GM19438 (cell line): ENCODE measurements at regions not wholly inside any gene's neighbourhood (a gene's known extent, or its start where the extent isn't known, plus 50 kb on each side); places are given as distances from the start of the nearest gene placed in this dataset.

ENCODE experiments used
- ATAC-seq: cut with Tn5 transposase; IDR thresholded peaks from one replicate; pipeline ENCODE4 v1.9.1; 2021; ENCODE audit warnings: low read depth; ENCODE audit not compliant: unreplicated experiment

DNA sequence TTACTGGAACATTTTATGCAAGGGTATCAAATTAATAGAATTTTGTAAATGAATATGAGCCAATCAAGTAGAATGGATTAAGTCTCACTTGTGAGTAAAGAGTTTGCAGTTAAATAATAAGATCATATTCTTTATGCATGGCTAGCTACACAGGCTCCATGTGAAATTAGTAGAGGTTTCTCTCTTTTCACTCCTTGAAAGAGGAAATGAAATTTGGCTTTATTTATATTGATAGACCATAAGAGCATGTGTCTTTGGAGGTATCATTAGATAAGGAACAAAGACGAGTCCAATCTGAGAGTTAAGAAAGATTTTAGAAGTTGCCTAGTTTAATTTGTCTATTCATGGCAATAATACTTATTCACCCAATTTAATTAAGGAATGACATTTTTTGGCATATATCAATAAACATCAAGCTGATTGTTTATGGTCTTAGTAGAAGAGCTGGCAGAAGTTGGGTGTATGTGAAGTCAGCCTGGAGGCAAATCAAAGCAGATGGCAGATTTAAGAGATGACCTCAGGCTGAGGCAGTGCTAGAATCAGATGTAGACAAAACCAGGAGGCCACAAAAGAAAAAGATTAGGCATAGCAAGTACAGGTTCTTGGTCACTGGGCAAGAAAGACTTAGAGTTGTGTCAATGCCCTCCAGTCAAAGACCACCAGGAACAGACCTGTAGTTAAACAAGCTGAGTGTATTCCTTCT is 406.5 kb upstream of the ARHGEF26 start:
- no peak for ATAC-seq

DNA sequence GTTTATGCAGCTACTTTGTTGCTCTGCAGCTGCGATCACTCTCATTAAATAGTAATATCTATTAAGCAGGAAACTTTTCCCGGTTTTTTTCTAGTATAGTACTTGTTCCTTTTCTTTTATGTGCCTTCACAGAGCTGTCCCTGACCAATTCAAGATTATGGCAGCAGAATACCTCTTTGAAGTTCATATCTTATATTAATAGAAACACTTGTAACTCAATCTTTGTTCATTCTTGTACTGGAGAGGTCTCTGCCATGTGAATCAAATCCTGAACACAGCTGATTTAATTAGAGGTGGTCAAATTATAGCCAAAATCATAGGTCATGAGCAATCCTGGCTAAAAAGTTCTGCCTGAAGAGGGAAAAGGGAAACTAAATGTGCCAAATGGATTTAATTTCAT is 399.0 kb upstream of the ARHGEF26 start:
- ATAC-seq, result no peak

DNA sequence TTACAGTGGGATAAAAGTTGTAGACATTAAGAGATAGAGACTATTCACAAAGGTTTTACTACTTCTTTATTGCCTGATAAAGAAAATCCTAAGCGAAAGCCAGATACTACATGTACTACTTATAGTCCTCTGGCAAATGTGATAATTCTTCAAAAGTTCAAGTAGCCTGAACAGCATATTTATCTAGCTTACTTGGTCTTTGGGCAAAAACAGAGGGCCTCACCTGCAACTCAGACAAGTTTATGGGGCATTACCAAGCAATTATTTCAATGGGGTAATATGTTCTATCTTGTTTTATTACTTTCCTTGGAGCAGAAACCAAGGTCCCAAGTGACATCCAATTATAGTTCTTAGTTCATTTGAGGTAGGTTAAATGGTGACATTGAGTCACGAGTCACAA is 390.1 kb upstream of the ARHGEF26 start:
- ATAC-seq, result no peak

DNA sequence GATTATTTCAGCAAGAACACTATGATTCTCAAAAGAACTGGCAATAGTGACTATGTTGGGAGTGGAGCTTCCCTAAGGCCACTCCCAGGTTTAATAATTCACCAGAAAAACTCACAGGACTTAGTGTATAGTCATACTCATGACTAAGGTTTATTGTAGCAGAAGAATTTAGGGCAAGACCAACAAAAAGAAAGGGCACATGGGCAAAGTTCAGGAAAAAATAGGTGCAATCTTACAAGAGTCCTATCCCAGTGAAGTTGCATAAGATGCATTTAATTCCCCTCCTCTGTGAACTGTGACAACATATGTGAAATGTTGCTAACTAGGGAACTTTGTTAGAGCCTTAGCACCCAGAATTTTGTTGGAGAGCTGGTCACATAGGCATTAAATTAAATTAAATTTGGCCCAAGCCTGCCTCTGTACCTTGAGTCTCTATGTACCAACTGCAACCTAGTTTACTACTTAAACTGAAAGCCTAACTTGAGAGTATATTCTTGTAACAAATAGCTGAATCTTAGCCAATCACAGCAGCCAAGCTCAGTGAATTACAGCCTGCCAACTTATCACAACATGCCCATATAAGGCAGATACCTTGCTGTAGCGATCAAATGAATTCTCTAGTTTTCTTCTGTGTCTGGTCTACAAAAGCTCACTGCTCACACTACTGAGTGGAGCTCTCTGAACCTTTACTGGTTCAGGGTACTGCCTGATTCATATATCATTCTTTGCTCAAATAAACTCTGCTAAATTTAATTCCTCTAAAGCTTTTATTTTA is 386.2 kb upstream of the ARHGEF26 start:
- no peak for ATAC-seq

DNA sequence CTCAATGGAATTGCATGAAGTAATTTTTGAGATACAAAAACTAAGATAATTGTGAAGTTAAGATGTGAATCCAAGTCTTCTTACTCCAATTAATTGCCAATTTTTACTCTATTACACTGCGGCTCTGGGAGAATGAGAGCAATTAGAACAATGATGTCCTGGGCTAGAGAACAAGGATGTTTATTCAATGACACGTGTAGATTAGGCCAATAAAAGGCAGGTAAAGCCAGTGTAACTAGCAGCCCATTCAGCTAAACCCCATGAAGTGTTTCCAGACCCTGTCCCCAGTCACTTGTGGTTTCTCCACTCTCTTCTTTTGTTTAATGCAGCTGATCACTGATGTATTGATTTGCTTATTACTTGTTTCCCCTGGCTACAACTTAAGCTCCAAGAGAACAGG is 381.1 kb upstream of the ARHGEF26 start:
- ATAC-seq, result no peak

GRCh38 chr3:153744889-153745288 is 376.3 kb upstream of the ARHGEF26 start:
- no peak for ATAC-seq

DNA sequence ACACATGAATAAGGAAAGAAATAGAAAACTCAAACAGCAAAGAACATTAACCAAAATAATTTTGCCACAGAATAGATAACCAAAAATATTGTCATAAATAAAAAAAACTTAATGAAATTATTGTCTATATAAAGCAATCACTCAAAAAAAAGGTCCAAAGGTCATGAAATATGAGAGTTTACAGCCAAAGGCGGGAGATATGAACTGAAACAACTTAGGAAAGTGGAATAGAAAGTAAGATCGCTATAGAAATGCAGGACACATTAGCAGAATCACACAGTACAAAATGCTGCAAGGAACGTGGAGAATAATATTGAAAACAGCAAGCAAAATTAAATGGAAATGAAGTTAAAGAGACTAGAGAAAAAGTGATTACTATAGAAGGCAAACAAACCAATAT is 375.0 kb upstream of the ARHGEF26 start:
- ATAC-seq, result no peak

DNA sequence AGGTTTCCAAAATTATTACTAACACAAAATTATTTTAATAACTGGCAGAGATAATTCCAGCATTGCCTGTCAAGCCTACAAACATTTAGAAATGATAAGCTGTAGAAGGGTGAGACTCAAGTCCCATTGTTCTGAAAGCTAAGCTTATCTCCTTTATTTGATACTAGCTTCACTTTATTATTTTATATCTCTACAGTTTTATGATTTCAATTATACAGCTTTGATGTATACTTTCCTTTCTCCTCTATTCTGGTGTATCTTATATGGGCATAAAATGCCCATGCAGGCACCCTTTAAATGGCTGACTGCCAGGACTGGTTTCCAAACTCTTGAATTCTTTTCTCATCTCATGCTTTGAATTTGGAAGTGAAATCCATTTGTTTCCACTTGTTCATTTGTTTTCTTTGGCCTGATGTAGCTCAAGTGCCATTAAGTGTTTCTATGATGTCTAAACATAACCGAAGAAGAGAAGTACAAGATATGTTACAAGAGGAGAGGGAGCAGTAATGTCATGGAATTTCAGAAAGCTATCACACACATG is 372.1 kb upstream of the ARHGEF26 start:
- ATAC-seq, result no peak

- no peak for ATAC-seq
Observed at GRCh38 chr3:153752405-153753027, 368.7 kb upstream of the ARHGEF26 start.

- ATAC-seq, result no peak
Observed at GRCh38 chr3:153753035-153753434, 368.2 kb upstream of the ARHGEF26 start.

GRCh38 chr3:153756816-153757215 is 364.4 kb upstream of the ARHGEF26 start:
- no peak for ATAC-seq

GRCh38 chr3:153757839-153758238 is 363.4 kb upstream of the ARHGEF26 start:
- no peak for ATAC-seq

- no peak for ATAC-seq
Observed at GRCh38 chr3:153760948-153761347, 360.2 kb upstream of the ARHGEF26 start.

DNA sequence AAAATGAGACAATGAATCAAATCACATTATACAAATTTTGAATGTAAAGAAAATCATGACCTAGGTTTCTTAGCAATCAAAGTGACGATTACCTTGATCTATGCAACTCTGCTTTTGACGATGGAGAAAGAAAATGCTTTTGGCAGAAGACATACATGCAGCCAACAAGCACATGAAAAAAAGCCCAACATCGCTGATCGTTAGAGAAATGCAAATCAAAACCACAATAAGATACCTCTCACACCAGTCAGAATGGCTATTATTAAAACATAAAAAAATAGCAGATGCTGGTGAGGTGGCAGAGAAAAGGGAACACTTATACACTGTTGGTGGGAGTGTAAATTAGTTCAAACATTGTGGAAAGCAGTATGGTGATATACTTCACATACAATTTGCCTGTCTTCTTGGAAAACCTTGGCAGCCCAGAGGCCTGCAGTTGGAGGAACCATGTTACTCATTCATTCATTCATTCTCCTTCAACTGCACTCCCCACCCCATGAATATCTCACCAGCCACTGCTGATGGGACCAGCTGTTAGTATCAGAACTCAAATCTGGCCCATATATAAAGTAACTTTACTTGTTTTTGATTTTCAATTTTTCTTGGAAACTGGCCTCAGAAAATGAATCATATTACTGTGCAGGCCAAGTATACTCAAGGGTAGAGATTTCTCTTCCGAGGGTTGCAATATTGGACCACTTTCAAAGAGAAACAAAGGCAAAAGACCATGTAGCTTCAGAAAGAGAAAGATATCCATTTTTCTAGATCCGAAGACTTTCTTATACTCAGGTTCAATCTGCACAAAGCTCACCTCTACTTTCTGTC is 358.6 kb upstream of the ARHGEF26 start:
- ATAC-seq, result no peak

DNA sequence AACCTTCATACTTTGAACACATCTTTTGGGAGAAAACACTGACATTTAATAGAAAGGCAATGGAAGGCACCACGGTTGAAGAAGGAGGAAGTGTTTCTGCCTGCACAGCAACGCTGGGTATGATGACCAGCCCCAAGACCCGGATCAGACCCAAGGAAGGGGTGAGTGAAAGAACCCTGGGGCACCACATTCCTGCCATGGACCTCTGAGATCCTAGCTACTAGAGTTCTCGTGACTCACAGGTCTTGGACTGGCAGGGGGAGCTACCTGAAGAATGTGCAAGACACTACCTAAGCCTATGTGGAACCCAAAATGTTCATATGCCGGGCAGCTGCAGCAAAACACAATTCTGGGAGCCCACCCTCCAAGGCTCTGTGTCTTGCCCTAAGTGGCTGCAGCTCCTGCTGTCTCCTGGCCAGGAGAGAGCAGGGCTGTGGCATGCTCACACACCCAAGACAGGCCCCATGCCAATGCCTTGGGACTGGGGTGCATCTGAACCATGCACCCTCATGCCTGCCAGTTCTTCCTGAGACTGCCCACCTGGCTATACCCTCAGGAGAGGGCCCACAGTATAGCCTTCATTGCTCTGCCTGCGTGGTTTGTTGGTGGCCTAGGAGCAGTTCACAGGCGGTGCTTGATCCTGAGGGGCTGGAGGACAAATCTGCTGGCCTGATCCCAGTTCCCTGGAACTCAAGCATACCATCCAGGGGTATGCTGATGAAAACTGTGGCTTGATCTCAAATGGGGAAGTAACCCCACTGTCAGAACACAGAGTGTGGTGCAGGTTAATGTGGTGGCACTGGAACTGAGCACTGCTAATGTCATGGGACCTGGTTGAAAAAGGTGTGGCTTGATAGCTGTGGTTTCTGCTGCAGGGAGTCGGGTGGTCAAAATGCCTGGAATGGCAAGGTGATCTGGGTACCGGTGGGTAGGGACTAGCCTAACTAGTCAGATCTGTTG is 353.3 kb upstream of the ARHGEF26 start:
- ATAC-seq, result peak; percentile 19

DNA sequence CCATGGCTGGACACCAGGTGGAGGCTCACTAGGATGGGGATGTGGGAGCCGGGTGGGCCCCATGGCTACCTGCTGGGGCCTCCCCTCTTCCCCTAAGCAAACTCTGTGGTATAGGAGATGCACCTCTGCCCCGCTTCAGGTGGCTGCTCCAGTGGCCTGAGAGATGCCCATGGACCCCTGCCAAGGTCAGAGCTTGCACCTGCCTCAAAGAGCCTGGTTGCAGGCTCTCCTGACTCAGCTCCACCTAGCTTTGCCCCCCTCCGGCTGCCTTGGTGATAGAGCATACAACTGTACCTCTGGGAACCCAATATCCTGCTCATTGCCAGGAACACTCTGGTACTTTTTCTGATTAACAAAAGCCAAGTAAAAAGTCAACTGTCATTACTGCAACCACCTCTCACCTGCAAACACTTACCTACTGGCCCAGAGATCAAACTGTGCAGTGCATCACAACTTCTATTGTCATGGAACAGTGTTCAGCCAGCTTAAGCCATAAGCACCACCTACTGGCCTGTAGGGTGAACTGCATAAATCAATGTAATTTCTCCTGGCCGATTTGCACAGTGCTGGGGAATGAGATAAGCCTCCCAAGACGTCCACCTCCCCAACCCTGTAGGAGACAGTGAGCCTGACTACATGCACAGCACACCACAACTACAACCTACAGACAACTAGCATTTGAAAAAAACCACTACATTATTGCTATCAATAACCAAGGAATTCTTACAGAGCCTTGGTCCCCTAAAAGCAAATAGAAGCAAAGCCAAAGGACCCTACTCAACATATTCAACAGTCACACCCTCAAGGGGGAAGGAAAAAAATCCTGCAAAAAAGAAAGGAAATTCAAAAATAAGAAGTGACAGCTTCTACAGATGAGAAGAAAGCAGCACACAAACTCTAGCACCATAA is 352.4 kb upstream of the ARHGEF26 start:
- ATAC-seq, result peak; percentile 94

- no peak for ATAC-seq
Observed at GRCh38 chr3:153783106-153783505, 338.1 kb upstream of the ARHGEF26 start.

- ATAC-seq, result no peak
Observed at GRCh38 chr3:153783741-153784480, 337.3 kb upstream of the ARHGEF26 start.
